Large intestine (tissue), 3 donors: ENCODE measurements at regions not wholly inside any gene's neighbourhood (a gene's known extent, or its start where the extent isn't known, plus 50 kb on each side); places are given as distances from the start of the nearest gene placed in this dataset.
"Not testable (repeated sequence)": the region's sequence is repeated elsewhere in the genome, so short reads cannot be mapped to it uniquely, and the experiment has no call there.

Source experiments
- DNase-seq, 2 donors: peaks; one replicate each; pipeline versions ENCODE4 v3.0.0 to v3.0.0-alpha.2; 2013
- H3K27ac ChIP-seq: one replicate; pipeline ENCODE4 v1.5.1; 2013; ENCODE audit warnings: low read length
- H3K27me3 ChIP-seq: 2 replicates; pipeline ENCODE4 v1.6.1; 2013; ENCODE audit warnings: low read length; ENCODE audit not compliant: control insufficient read depth, insufficient read depth
- H3K36me3 ChIP-seq: 2 replicates; pipeline ENCODE4 v1.6.1; 2013; ENCODE audit warnings: low read length; ENCODE audit not compliant: control insufficient read depth, insufficient read depth
- H3K4me1 ChIP-seq: one replicate; pipeline ENCODE4 v1.6.1; 2013; ENCODE audit warnings: low read length; ENCODE audit not compliant: control insufficient read depth, insufficient read depth
- H3K4me3 ChIP-seq: one replicate; pipeline ENCODE4 v1.5.1; 2013; ENCODE audit warnings: low read length
- H3K9me3 ChIP-seq: one replicate; pipeline ENCODE4 v1.6.1; 2013; ENCODE audit warnings: mild to moderate bottlenecking, low read depth, low read length, moderate library complexity; ENCODE audit not compliant: control insufficient read depth
- WGBS: methylation state at CpG from one replicate; pipeline ENCODE4 v1.1.5; 2013; ENCODE audit warnings: low lambda C conversion rate; ENCODE audit not compliant: insufficient coverage; 5-methylcytosine and 5-hydroxymethylcytosine counted together

DNA sequence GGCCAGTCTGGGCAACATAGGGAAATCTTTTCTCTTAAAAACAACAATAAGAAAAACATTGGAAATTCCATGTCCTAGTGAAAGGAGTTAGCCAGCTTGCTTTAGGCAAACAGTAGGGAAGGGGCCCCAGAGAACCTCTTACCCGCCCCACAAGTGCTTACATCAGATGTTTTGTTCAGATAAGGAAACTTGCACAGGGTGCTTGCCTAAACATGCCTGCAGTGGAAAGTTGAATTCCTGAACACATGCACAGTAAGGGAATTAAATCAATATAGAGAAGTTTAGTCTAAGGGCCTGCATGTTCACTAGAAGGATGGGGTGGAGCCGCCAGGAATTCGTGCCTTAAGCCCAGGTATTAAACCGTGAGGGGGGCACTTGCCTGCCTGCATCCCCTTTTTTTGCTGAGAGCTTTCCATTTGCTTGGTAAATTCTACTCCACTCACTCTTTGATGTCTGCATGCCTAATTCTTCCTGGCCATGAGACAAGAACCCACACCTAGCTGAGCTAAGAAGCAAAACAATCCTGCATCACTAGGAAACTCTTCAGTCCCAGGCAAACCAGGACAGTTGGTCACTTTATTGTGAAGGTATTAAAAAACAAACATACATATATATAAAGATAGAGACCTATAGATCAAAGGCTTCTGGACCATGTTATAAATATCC is 499.0 kb downstream of the SIPA1L2 start:
- no CpG with 5 or more reads among the region's 4 CpGs for WGBS
- peaks cover 3% of the 10 kb centered on the region for H3K27me3 ChIP-seq
- DNase-seq = no peak

GRCh38 chr1:232127190-232127589 is 500.6 kb downstream of the DISC1 start:
- Histone ChIP-seq H3K27me3 (peaks cover 3% of the 10 kb centered on the region), H3K4me1 (no peaks in the 10 kb centered on the region), H3K9me3 (no peaks in the 10 kb centered on the region), H3K36me3 (no peaks in the 10 kb centered on the region), H3K4me3 (no peak overlapping the region), H3K27ac (no peak overlapping the region)
- no CpG with 5 or more reads among the region's 2 CpGs for whole genome bisulfite sequencing
- DNase-seq = no peak

More for the DNA sequence above, 499.0 kb downstream of the SIPA1L2 start:
- no peaks in the 10 kb centered on the region for H3K36me3 ChIP-seq
- no peak overlapping the region for H3K27ac ChIP-seq
- H3K4me3 ChIP-seq = no peak overlapping the region
- no peaks in the 10 kb centered on the region for H3K9me3 ChIP-seq
- no peaks in the 10 kb centered on the region for H3K4me1 ChIP-seq

DNA sequence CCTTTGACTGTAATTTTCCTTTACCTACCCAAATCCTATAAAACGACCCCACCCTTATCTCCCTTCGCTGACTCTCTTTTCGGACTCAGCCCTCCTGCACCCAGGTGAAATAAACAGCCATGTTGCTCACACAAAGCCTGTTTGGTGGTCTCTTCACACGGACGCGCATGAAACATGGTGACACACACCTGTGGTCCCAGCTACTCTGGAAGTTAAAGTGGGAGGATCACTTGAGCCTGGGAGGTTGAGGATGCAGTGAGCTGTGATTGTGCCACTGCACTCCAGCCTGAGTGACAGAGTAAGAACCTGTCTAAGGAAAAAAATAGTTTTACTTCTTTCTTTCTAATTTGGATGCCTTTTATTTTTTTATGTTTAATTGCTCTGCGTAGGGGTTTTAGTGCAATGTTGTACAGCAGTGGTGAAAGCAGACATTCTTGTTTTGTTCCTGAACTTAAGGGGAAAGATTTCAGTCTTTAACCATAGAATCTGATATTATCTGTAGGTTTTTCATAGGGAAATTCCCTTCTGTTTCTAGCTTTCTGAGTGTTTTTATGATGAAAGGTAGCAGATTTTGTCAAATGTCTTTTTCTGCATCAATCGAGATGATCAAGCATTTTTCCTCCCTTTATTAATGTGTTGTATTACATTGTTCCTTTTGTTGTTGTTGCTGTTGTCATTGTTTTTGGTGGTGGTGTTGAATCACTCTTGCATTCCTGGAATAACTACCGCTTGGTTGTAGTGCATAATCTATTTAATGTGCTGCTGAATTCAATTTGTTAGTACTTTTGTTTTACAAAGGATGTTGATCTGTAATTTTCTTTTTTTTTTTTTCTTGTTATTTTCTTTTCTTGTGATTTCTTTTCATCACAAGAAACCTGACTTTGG is 497.4 kb downstream of the DISC1 start:
- WGBS = no CpG with 5 or more reads among the region's 9 CpGs
- Histone ChIP-seq H3K27ac (no peak overlapping the region), H3K4me3 (no peak overlapping the region), H3K36me3 (no peaks in the 10 kb centered on the region), H3K27me3 (peaks cover 3% of the 10 kb centered on the region), H3K4me1 (no peaks in the 10 kb centered on the region), H3K9me3 (no peaks in the 10 kb centered on the region)
- DNase-seq = no peak

- H3K4me1 ChIP-seq, DNase-seq, H3K9me3 ChIP-seq, H3K4me3 ChIP-seq, H3K27me3 ChIP-seq, H3K27ac ChIP-seq, H3K36me3 ChIP-seq: not testable (repeated sequence)
- no CpG with 5 or more reads among the region's 4 CpGs for WGBS
Measured at GRCh38 chr1:232117903-232118302, 491.3 kb downstream of the DISC1 start.

- DNase-seq = no peak
- H3K4me1 ChIP-seq = no peaks in the 10 kb centered on the region
- no peaks in the 10 kb centered on the region for H3K9me3 ChIP-seq
- no peak overlapping the region for H3K27ac ChIP-seq
- H3K27me3 ChIP-seq = peaks cover 3% of the 10 kb centered on the region
- no peak overlapping the region for H3K4me3 ChIP-seq
- H3K36me3 ChIP-seq = no peaks in the 10 kb centered on the region
Measured at GRCh38 chr1:232114985-232115384, 488.4 kb downstream of the DISC1 start.

DNA sequence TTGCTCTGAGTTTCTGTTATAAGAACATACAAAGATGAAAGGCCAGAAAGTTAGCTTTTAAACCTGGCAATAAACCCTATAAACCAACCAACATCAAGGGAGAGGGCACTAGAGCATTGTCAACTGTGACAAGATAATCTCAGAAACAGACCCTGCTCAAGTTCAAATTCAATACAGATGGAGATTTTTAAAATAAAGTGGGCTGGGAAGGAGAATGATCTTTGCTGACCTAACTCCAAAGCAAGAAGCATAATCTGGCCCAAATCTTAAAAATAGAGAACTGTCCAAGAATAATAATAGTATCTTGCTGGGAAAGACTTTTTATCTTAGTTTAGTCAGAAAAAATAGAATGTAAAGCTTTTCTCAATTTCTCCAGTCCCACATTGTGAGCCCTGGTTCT is 485.5 kb downstream of the DISC1 start:
- H3K27me3 ChIP-seq = peaks cover 3% of the 10 kb centered on the region
- H3K9me3 ChIP-seq = no peaks in the 10 kb centered on the region
- no peak overlapping the region for H3K27ac ChIP-seq
- H3K36me3 ChIP-seq = no peaks in the 10 kb centered on the region
- H3K4me1 ChIP-seq = no peaks in the 10 kb centered on the region
- no peak for DNase-seq
- no peak overlapping the region for H3K4me3 ChIP-seq

- Histone ChIP-seq H3K4me3 (no peak overlapping the region), H3K36me3 (no peaks in the 10 kb centered on the region), H3K9me3 (no peaks in the 10 kb centered on the region), H3K27me3 (peaks cover 3% of the 10 kb centered on the region), H3K4me1 (no peaks in the 10 kb centered on the region), H3K27ac (no peak overlapping the region)
- no peak for DNase-seq
- WGBS = no CpG with 5 or more reads among the region's 3 CpGs
Measured at GRCh38 chr1:232111611-232112010, 485.0 kb downstream of the DISC1 start.

DNA sequence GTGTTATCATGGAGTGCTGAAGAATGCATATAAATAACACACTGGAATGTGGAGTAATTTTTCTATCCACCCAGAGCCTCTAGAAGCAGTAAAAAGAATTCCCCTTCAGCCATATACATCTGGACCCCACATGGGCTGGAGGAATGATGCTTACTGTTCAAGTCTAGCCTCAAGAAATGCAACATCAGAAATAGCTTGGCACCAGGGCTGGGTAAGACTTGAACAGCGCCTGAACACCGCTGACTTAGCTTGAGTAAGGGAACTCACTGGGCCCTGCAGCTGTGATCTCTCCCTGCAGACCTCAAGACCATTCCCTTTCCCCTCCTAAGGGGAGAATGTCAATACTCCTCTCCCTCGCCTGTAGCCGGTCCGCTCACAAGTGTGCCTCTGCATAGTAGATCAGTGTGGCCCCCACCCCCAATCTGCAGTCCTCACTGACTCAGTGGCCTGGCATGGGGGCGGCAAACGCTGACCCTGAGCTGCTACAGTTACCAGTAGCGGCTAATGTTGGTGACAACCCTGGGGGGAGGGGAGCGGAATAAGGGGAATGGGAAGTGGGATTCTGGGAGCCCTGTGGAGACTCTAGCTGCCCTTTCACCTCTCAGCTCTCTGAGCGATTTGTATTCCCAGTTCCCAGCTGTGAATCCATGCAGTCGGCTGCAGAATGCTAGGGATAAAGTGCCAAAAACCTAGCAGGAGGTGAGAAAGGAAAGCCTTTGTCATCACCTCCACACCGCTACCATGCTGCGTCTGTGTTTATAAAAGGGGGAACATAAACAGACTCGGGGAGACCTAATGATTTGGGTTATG is 483.9 kb downstream of the DISC1 start:
- no peak for DNase-seq
- H3K4me3 ChIP-seq = no peak overlapping the region
- no peaks in the 10 kb centered on the region for H3K9me3 ChIP-seq
- no peaks in the 10 kb centered on the region for H3K36me3 ChIP-seq
- H3K27me3 ChIP-seq = peaks cover 3% of the 10 kb centered on the region
- H3K27ac ChIP-seq = no peak overlapping the region
- no CpG with 5 or more reads among the region's 14 CpGs for WGBS
- no peaks in the 10 kb centered on the region for H3K4me1 ChIP-seq

DNA sequence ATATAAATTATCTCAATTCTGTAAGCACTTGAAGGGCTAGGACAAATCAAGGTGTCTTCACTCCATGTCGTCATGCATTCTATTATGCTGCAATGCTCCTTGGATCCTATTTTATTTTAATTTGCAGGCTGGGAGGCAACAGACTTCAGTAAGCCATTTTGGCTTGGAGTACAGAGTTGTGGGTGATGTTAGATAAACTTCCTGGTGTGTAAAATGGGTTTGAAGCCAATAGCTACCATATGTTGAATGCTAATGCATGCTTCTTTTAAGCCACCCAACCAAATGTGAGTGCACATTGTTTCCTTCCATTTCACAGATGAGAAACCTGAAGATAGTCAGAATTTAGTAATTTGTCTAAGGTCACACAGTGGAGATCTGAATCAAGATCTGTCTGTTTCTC is 482.8 kb downstream of the DISC1 start:
- Histone ChIP-seq H3K4me3 (no peak overlapping the region), H3K36me3 (no peaks in the 10 kb centered on the region), H3K9me3 (no peaks in the 10 kb centered on the region), H3K27ac (no peak overlapping the region), H3K27me3 (peaks cover 3% of the 10 kb centered on the region), H3K4me1 (no peaks in the 10 kb centered on the region)
- no peak for DNase-seq
- WGBS = no CpG with 5 or more reads among the region's 1 CpG

DNA sequence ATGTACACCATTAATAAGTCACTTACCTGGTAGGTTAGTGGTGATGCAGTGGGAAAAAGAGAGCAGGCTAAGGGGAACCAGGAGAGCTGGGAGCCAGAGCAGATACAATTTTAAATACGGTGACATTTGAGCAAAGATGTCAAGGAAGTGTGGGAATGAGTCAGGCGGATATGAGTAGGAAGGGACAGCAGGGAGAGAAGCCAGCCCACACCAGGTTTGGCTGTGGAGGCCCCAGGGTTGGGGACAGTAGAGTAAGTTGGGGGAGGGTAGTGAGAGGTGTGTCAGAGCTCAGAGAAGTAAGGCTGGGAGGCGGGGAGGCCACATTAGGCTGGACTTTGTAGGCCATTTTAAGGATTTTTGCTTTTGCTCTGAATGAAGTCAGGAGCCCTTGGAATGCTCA is 482.0 kb downstream of the DISC1 start:
- no peak for DNase-seq
- 85% methylated on average over 2 of the region's 3 CpGs for WGBS
- Histone ChIP-seq H3K36me3 (no peaks in the 10 kb centered on the region), H3K4me3 (no peak overlapping the region), H3K4me1 (no peaks in the 10 kb centered on the region), H3K27ac (no peak overlapping the region), H3K27me3 (peaks cover 3% of the 10 kb centered on the region), H3K9me3 (no peaks in the 10 kb centered on the region)
